ENCODE measurements at regions not wholly inside any gene's neighbourhood (a gene's known extent, or its start where the extent isn't known, plus 50 kb on each side); places are given as distances from the start of the nearest gene placed in this dataset.

DNA sequence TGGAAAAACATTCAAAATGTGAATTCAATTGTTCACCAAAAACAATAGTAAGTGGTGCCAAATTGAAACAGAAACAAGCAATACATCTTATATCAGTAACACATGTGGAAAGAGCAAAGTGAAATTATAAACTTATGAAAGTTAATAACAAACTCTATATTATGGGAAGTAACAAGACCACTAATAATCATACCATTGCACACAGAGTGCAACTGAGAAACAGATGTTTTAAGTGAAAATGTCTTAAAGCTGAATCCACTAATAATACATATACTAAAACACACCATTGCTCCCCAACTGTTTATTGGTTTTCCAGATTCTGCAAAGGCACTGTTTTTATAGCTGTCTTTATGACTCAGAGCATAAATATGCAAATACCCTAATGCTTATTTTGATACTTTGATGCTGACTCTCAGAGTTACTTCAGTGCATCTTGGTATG is 292.3 kb downstream of the RFPL4B start (continued):
- TF ChIP-seq NANOG (IDR thresholded peaks at IDR 0.05; ENCODE audit: borderline replicate concordance) = no peak
- no peak for TF ChIP-seq POLR2AphosphoS5 (IDR thresholded peaks at IDR 0.05; ENCODE audit: low read depth)
- no peak for TF ChIP-seq ZNF114 (CRISPR knock-in tag; IDR thresholded peaks at IDR 0.05)
- TF ChIP-seq, protein P1, sequence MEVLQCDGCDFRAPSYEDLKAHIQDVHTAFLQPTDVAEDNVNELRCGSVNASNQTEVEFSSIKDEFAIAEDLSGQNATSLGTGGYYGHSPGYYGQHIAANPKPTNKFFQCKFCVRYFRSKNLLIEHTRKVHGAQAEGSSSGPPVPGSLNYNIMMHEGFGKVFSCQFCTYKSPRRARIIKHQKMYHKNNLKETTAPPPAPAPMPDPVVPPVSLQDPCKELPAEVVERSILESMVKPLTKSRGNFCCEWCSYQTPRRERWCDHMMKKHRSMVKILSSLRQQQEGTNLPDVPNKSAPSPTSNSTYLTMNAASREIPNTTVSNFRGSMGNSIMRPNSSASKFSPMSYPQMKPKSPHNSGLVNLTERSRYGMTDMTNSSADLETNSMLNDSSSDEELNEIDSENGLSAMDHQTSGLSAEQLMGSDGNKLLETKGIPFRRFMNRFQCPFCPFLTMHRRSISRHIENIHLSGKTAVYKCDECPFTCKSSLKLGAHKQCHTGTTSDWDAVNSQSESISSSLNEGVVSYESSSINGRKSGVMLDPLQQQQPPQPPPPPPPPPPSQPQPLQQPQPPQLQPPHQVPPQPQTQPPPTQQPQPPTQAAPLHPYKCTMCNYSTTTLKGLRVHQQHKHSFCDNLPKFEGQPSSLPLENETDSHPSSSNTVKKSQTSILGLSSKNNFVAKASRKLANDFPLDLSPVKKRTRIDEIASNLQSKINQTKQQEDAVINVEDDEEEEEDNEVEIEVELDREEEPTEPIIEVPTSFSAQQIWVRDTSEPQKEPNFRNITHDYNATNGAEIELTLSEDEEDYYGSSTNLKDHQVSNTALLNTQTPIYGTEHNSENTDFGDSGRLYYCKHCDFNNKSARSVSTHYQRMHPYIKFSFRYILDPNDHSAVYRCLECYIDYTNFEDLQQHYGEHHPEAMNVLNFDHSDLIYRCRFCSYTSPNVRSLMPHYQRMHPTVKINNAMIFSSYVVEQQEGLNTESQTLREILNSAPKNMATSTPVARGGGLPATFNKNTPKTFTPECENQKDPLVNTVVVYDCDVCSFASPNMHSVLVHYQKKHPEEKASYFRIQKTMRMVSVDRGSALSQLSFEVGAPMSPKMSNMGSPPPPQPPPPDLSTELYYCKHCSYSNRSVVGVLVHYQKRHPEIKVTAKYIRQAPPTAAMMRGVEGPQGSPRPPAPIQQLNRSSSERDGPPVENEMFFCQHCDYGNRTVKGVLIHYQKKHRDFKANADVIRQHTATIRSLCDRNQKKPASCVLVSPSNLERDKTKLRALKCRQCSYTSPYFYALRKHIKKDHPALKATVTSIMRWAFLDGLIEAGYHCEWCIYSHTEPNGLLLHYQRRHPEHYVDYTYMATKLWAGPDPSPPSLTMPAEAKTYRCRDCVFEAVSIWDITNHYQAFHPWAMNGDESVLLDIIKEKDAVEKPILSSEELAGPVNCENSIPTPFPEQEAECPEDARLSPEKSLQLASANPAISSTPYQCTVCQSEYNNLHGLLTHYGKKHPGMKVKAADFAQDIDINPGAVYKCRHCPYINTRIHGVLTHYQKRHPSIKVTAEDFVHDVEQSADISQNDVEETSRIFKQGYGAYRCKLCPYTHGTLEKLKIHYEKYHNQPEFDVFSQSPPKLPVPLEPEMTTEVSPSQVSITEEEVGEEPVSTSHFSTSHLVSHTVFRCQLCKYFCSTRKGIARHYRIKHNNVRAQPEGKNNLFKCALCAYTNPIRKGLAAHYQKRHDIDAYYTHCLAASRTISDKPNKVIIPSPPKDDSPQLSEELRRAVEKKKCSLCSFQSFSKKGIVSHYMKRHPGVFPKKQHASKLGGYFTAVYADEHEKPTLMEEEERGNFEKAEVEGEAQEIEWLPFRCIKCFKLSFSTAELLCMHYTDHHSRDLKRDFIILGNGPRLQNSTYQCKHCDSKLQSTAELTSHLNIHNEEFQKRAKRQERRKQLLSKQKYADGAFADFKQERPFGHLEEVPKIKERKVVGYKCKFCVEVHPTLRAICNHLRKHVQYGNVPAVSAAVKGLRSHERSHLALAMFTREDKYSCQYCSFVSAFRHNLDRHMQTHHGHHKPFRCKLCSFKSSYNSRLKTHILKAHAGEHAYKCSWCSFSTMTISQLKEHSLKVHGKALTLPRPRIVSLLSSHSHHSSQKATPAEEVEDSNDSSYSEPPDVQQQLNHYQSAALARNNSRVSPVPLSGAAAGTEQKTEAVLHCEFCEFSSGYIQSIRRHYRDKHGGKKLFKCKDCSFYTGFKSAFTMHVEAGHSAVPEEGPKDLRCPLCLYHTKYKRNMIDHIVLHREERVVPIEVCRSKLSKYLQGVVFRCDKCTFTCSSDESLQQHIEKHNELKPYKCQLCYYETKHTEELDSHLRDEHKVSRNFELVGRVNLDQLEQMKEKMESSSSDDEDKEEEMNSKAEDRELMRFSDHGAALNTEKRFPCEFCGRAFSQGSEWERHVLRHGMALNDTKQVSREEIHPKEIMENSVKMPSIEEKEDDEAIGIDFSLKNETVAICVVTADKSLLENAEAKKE (CRISPR knock-in tag; IDR thresholded peaks at IDR 0.05) = no peak
- TF ChIP-seq EZH2phosphoT487 (IDR thresholded peaks at IDR 0.05; ENCODE audit: unreplicated experiment) = no peak
- TF ChIP-seq STAT1 (IDR thresholded peaks at IDR 0.05; ENCODE audit: unreplicated experiment) = no peak
- no peak for TF ChIP-seq ZNF331 (CRISPR knock-in tag; IDR thresholded peaks at IDR 0.05; ENCODE audit: low read depth)
- TF ChIP-seq JUNB (IDR thresholded peaks at IDR 0.05; ENCODE audit: unreplicated experiment) = no peak

DNA sequence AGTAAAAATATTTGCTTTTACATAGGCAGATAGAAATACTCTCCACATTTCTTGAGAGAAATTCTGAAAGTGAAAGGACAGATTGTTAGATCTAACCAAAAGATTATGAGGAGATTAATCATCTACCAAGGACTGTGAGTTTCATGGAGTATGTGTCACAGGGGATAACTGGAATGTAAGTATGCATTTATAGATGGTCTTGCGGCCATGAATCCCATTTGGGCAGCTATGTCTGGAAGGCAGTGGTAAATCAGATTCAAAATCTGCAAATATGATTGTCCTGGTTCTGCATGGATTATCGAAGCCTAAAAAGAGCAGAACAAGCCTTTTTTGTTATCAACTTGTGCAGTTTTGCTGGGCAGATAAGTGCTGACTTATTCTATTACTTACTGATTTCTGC is 293.8 kb downstream of the RFPL4B start:
- H3K4me3 ChIP-seq = no peak overlapping the region
- H3K27me3 ChIP-seq (ENCODE audit: insufficient read depth) = no peaks in the 10 kb centered on the region
- H3K79me2 ChIP-seq (replicated peaks; ENCODE audit: insufficient read depth) = no peaks in the 10 kb centered on the region
- no peaks in the 10 kb centered on the region for H3K36me3 Mint-ChIP-seq (ENCODE audit: low read depth)
- H3K36me3 ChIP-seq (ENCODE audit: insufficient read depth) = no peaks in the 10 kb centered on the region
- H3K4me1 Mint-ChIP-seq = no peaks in the 10 kb centered on the region
- DNase-seq (ENCODE audit: low spot score) (no peak), ATAC-seq (no peak)
- H3K9me3 Mint-ChIP-seq = no peaks in the 10 kb centered on the region
- H3K4me3 Mint-ChIP-seq = no peak overlapping the region
- H3K9me2 ChIP-seq (ENCODE audit: insufficient read depth) = no peaks in the 10 kb centered on the region
- no peaks in the 10 kb centered on the region for H3K4me1 ChIP-seq (ENCODE audit: insufficient read depth)
- no peaks in the 10 kb centered on the region for H3F3A ChIP-seq (replicated peaks; ENCODE audit: low read depth)
- no peak overlapping the region for H3K27ac Mint-ChIP-seq
- H3K27ac ChIP-seq (ENCODE audit: low read depth) = no peak overlapping the region
- no peak overlapping the region for H3K4me2 ChIP-seq
- H4K20me1 ChIP-seq (replicated peaks; ENCODE audit: insufficient read depth) = no peaks in the 10 kb centered on the region
- H3K27me3 Mint-ChIP-seq (ENCODE audit: insufficient read depth, low read depth, poor library complexity) = no peaks in the 10 kb centered on the region
- no peak overlapping the region for H2AFZ ChIP-seq
- TF ChIP-seq ZNF114 (CRISPR knock-in tag; IDR thresholded peaks at IDR 0.05) = no peak
- TF ChIP-seq, protein P2, sequence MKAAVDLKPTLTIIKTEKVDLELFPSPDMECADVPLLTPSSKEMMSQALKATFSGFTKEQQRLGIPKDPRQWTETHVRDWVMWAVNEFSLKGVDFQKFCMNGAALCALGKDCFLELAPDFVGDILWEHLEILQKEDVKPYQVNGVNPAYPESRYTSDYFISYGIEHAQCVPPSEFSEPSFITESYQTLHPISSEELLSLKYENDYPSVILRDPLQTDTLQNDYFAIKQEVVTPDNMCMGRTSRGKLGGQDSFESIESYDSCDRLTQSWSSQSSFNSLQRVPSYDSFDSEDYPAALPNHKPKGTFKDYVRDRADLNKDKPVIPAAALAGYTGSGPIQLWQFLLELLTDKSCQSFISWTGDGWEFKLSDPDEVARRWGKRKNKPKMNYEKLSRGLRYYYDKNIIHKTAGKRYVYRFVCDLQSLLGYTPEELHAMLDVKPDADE (IDR thresholded peaks at IDR 0.05) = no peak
- no peak for TF ChIP-seq EZH2phosphoT487 (IDR thresholded peaks at IDR 0.05; ENCODE audit: unreplicated experiment)
- TF ChIP-seq NANOG (IDR thresholded peaks at IDR 0.05; ENCODE audit: borderline replicate concordance) = no peak
- no peak for TF ChIP-seq CREB1 (CRISPR knock-in tag; IDR thresholded peaks at IDR 0.05; ENCODE audit: low read depth)
- no peak for TF ChIP-seq REST (IDR thresholded peaks at IDR 0.05; ENCODE audit: unreplicated experiment)
